ENCODE measurements at regions not wholly inside any gene's neighbourhood (a gene's known extent, or its start where the extent isn't known, plus 50 kb on each side); places are given as distances from the start of the nearest gene placed in this dataset.
"Not testable (repeated sequence)": the region's sequence is repeated elsewhere in the genome, so short reads cannot be mapped to it uniquely, and the experiment has no call there.

DNA sequence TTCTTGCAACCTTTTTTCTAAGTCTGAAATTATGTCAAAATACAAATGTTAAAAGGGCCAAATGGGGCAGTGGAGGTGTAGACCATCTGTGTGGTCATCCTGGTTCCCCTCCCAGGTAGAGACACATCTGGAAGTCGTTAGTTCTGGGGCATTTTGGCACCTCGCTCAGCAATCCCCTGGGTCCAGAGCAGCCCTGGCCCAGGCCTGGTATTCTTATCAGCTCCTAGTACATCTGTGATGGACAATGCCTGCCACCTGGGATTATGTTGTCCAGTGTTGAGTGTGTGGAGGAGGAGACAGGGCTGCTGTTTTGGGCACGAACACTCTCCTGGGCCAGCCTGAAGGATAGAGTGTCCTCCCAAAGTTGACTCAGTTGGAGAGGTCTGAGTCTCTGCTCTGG lies 74.8 kb downstream of the GADD45G start:
- DNase-seq = no peak
- Histone ChIP-seq H3K27ac (ENCODE audit: low read depth, low read length) (no peak overlapping the region), H3K36me3 (ENCODE audit: control insufficient read depth, insufficient read depth, low read length) (no peaks in the 10 kb centered on the region), H3K4me3 (ENCODE audit: low read length) (no peak overlapping the region), H3K4me1 (ENCODE audit: control insufficient read depth, insufficient read depth, low read length) (peaks cover 23% of the 10 kb centered on the region), H3K9me3 (ENCODE audit: control insufficient read depth, low read length) (peaks cover 4% of the 10 kb centered on the region), H3K27me3 (ENCODE audit: control insufficient read depth, insufficient read depth, low read length, poor library complexity, severe bottlenecking) (peaks cover 5% of the 10 kb centered on the region), H3K9ac (ENCODE audit: extremely low read depth, low read length, poor library complexity, severe bottlenecking) (no peak overlapping the region)
- Mint-ChIP-seq H3K4me3 (no peak overlapping the region), H3K9me3 (peaks cover 21% of the 10 kb centered on the region), H3K4me1 (peaks cover 28% of the 10 kb centered on the region), H3K36me3 (ENCODE audit: low read depth) (no peaks in the 10 kb centered on the region), H3K27me3 (ENCODE audit: insufficient read depth) (peaks cover 59% of the 10 kb centered on the region), H3K27ac (no peak overlapping the region)
- TF ChIP-seq, protein P1, sequence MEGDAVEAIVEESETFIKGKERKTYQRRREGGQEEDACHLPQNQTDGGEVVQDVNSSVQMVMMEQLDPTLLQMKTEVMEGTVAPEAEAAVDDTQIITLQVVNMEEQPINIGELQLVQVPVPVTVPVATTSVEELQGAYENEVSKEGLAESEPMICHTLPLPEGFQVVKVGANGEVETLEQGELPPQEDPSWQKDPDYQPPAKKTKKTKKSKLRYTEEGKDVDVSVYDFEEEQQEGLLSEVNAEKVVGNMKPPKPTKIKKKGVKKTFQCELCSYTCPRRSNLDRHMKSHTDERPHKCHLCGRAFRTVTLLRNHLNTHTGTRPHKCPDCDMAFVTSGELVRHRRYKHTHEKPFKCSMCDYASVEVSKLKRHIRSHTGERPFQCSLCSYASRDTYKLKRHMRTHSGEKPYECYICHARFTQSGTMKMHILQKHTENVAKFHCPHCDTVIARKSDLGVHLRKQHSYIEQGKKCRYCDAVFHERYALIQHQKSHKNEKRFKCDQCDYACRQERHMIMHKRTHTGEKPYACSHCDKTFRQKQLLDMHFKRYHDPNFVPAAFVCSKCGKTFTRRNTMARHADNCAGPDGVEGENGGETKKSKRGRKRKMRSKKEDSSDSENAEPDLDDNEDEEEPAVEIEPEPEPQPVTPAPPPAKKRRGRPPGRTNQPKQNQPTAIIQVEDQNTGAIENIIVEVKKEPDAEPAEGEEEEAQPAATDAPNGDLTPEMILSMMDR (conservative IDR thresholded peaks at IDR 0.05) = no peak
- 86 to 89% methylated on average over 2 to 3 of the region's 3 CpGs for WGBS, 2 experiments (ENCODE audit: insufficient coverage in 1 of 2, insufficient read length in 1 of 2)

DNA sequence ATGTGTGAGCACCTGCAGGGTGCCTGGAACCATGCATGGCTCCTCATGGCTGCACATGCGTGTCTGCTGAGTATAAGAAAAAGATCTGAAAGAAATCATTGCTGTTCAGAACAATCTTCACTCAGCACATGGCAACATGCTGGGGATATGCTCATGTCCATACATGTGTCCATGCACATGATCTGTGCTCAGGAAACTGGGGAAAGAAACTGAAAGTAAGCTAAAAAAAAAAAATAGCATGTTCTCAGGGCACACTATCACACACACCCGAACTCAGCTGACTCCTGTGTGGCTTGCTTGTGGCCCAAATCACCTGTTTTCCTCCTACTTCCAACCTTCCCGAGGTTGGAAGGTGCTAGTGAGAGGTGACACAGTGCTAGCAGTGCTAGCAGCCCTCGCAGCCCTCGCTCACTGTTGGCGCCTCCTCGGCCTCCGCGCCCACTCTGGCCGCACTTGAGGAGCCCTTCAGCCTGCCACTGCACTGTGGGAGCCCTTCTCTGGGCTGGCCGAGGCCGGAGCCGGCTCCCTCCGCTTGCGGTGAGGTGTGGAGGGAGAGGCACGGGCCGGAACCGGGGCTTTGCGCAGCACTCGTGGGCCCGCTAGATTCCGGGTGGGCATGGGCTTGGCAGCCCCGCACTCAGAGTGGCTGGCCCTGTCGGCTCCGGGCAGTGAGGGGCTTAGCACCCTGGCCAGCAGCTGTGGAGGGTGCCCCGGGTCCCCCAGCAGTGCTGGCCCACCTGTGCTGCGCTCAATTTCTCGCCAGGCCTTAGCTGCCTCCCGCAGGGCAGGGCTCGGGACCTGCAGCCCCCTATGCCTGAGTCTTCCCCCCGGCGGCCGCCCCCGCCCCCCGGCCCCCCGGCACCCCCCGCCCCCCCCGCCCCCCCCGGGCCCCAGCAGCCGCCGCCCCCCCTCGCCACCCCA lies 76.0 kb downstream of the GADD45G start:
- no peak overlapping the region for H3K4me3 Mint-ChIP-seq
- Histone ChIP-seq H3K27ac (ENCODE audit: low read depth, low read length) (no peak overlapping the region), H3K9me3 (ENCODE audit: control insufficient read depth, low read length) (peaks cover 4% of the 10 kb centered on the region), H3K36me3 (ENCODE audit: control insufficient read depth, insufficient read depth, low read length) (no peaks in the 10 kb centered on the region), H3K27me3 (ENCODE audit: control insufficient read depth, insufficient read depth, low read length, poor library complexity, severe bottlenecking) (peaks cover 5% of the 10 kb centered on the region), H3K4me3 (ENCODE audit: low read length) (no peak overlapping the region), H3K9ac (ENCODE audit: extremely low read depth, low read length, poor library complexity, severe bottlenecking) (no peak overlapping the region), H3K4me1 (ENCODE audit: control insufficient read depth, insufficient read depth, low read length) (peaks cover 12% of the 10 kb centered on the region)
- H3K9me3 Mint-ChIP-seq = peaks cover 21% of the 10 kb centered on the region
- peaks cover 16% of the 10 kb centered on the region for H3K4me1 Mint-ChIP-seq
- DNase-seq = no peak
- no peaks in the 10 kb centered on the region for H3K36me3 Mint-ChIP-seq (ENCODE audit: low read depth)
- no peak overlapping the region for H3K27ac Mint-ChIP-seq
- WGBS, 2 experiments (ENCODE audit: insufficient coverage in 1 of 2, insufficient read length in 1 of 2) = 83 to 90% methylated on average over 14 to 30 of the region's 42 CpGs
- peaks cover 64% of the 10 kb centered on the region for H3K27me3 Mint-ChIP-seq (ENCODE audit: insufficient read depth)
- TF ChIP-seq, protein P1 (conservative IDR thresholded peaks at IDR 0.05) = no peak

DNA sequence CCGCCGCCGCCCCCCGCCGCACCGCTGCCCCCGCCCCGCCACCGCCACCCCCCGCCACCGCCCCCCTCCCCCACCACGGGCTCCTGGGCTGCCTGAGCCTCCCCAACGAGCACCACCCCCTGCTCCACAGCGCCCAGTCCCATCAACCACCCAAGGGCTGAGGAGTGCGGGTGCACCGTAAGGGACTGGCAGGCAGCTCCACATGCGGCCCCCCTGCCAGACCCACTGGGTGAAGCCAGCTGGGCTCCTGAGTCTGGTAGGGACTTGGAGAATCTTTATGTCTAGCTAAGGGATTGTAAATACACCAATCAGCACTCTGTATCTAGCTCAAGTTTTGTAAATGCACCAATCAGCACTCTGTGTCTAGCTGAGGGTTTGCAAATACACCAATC lies 76.7 kb downstream of the GADD45G start:
- not testable (repeated sequence) for H3K4me3 Mint-ChIP-seq
- peaks cover 21% of the 10 kb centered on the region for H3K4me1 Mint-ChIP-seq

More for the DNA sequence above, 76.7 kb downstream of the GADD45G start:
- H3K9ac ChIP-seq (ENCODE audit: extremely low read depth, low read length, poor library complexity, severe bottlenecking); H3K9me3 ChIP-seq (ENCODE audit: control insufficient read depth, low read length); H3K27ac Mint-ChIP-seq; DNase-seq; H3K36me3 ChIP-seq (ENCODE audit: control insufficient read depth, insufficient read depth, low read length); H3K4me3 ChIP-seq (ENCODE audit: low read length); H3K36me3 Mint-ChIP-seq (ENCODE audit: low read depth); H3K27ac ChIP-seq (ENCODE audit: low read depth, low read length): not testable (repeated sequence)
- peaks cover 12% of the 10 kb centered on the region for H3K4me1 ChIP-seq (ENCODE audit: control insufficient read depth, insufficient read depth, low read length)
- peaks cover 10% of the 10 kb centered on the region for H3K27me3 ChIP-seq (ENCODE audit: control insufficient read depth, insufficient read depth, low read length, poor library complexity, severe bottlenecking)
- H3K9me3 Mint-ChIP-seq = peaks cover 21% of the 10 kb centered on the region
- 99% methylated on average over 5 of the region's 17 CpGs; no CpG with 5 or more reads in 1 of the 2 experiments for WGBS, 2 experiments (ENCODE audit: insufficient coverage in 1 of 2, insufficient read length in 1 of 2)
- H3K27me3 Mint-ChIP-seq (ENCODE audit: insufficient read depth) = peaks cover 59% of the 10 kb centered on the region

All from endodermal cell (in vitro differentiated cells).